HG03097 (cell line): ENCODE measurements at regions not wholly inside any gene's neighbourhood (a gene's known extent, or its start where the extent isn't known, plus 50 kb on each side); places are given as distances from the start of the nearest gene placed in this dataset.
"Not testable (repeated sequence)": the region's sequence is repeated elsewhere in the genome, so short reads cannot be mapped to it uniquely, and the experiment has no call there.

ENCODE experiments used
- ATAC-seq: cut with Tn5 transposase; IDR thresholded peaks from one replicate; pipeline ENCODE4 v1.9.1; 2021; ENCODE audit not compliant: unreplicated experiment, low FRiP score

DNA sequence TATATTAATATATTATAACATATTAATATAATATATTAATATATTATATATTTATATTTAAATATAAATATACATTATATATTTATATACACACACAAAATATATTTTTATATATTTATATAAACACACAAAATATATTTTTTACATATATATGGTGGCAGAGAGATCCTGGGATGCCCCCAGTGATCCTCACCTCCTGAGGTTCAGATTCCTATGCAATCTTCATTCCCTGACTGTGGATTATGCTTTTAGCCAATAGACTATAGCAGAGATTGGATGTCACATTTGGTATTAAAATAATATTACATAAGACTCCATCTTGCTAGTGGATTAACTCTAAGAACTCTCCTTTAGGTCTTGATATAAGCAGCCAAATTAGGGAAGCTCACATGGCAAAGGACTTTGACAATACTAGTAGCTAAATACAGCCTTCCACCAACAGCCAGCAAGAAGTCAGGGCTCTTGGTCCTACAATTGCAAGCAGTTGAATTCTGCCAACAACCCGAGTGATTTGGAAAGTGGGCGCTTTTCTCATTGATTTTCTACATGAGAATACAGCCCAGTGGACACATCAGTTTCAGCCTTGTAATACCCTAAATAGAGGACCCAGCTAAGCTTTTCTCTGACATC lies 681.0 kb downstream of the C6orf118 start:
- ATAC-seq = no peak

- ATAC-seq = no peak
Measured at GRCh38 chr6:164616917-164617524, 692.4 kb downstream of the C6orf118 start.

DNA sequence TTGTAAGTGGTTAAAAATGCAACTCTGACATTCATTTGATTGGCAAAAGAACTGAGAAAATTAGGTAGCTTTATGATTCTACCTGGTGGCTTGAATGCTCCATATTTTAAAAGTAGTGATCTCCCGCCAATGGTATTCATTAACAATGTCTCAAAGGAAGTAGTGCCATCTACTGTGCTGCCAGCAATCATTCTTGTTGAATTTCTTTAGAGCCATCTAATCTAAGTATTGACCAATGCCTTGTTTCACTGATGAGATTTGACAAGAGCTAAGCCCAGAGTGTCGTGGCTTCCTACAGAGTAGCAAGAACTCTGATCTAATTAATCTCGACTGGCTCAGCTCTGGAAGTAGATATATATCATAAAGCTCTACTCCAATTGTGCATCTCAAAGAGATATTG lies 696.7 kb downstream of the C6orf118 start:
- no peak for ATAC-seq

DNA sequence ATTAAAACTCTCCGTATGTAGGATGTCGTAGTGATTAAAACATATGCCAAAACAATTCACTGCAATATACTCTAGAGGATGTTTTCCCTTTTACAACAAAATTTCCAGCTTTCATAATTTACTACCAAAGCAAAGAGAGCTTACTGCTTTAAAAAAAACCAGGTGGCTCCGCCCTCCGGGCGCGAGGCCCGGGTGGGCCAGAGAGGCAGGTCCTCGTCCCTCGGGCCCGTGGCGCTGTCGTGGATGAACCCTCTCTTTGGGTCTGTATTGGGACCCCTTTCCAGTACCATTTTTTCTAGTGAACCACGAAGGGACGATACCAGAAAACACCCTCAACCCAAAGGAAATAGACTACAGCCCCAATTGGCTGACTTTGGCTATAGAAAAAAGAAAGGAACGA lies 698.5 kb downstream of the C6orf118 start:
- ATAC-seq = not testable (repeated sequence)

- not testable (repeated sequence) for ATAC-seq
Measured at GRCh38 chr6:164602415-164602814, 707.0 kb downstream of the C6orf118 start.

- no peak for ATAC-seq
Measured at GRCh38 chr6:164581563-164581962, 727.8 kb downstream of the C6orf118 start.

- ATAC-seq = no peak
Measured at GRCh38 chr6:164579035-164579434, 730.4 kb downstream of the C6orf118 start.

DNA sequence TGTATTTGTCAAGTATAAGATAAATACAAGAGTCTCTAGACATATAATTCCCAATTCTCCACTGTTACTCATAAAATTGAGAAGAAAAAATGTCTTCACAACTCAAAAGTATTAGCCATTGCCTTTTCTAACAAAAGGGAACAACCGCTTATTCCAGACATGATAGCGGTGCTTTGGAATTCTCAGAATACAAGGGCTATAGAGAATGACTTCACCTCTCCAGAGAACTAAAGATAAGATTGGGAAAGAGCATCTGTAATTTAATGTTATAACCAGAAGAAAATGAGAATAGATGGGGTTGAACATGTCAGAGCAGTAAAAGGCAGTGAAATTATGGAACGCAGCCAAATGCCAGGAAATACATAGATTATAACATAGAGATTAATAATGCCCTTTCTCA lies 730.8 kb downstream of the C6orf118 start:
- ATAC-seq = no peak

DNA sequence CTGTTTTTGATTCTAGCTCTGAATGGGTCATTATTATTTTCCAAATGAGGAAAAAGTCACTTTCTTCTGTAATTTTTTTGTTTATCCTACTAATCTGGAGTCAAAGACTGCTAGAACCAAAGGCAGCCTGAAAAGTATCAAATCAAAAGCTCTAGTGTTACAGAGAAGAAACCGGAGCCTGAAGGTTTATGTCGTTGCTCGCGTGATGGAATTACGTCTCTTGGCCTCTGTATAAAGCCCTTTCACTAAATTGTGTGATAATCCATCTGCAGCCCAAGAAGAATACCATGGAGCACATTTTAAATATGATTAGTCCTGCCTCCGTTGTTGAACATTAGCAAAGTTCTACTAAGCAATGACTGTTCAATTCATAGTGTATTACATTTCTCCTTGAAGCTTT lies 738.6 kb downstream of the C6orf118 start:
- ATAC-seq = no peak

DNA sequence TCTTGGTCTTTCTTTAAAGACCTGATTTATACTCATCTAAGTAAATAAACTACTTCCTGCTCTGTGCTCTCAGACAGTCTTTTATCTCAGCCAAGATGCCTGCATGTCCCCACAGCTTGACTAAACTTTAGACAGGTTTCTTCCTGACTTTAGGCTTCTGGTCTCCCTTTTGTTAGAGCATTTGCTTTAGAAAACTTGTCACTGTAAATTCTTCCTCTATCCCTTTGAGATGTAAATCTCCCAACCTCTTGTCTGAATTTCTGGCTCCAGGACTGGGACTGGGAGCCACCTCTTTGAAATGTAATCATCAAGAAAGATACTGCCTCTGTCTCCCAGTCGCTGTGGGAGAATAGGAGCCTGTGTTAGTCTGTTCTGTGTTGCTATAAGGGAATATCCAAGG lies 739.9 kb downstream of the C6orf118 start:
- no peak for ATAC-seq

DNA sequence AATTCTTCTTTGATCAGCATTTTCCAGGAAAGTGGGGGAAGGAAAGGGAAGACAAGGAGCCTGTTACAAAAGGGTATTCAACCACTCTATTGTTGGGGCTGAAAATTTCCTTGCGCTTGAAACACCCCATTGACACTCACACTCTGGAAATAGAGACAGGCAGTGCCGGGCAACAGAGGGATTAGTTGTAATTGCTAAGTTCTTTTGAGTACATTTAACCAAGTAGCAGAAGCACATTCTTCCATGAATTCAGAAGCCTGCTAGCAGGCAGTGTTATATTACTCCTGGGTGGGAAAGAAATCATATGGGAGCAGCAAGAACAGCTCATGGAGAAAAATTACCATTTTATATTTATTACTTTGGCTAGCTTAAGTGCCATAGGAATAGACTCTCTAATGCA lies 745.5 kb downstream of the C6orf118 start:
- ATAC-seq = no peak

DNA sequence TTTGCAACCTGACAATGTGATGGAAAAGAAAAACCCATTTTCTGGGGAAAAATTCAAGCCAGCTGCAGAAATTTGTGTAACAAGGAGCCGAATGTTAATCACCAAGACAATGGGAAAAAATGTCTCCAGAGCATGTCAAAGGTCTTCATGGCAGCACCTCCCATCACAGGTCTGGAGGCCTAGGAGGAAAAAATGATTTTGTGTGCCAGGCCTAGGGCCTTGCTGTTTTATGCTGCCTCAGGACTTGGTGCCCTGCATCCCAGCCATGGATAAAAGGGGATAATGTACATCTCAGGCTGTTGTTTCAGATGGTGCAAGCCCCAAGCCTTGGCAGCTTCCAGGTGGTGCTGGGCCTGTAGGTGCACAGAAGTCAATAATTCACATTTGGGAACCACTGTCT lies 747.7 kb downstream of the C6orf118 start:
- ATAC-seq = no peak

DNA sequence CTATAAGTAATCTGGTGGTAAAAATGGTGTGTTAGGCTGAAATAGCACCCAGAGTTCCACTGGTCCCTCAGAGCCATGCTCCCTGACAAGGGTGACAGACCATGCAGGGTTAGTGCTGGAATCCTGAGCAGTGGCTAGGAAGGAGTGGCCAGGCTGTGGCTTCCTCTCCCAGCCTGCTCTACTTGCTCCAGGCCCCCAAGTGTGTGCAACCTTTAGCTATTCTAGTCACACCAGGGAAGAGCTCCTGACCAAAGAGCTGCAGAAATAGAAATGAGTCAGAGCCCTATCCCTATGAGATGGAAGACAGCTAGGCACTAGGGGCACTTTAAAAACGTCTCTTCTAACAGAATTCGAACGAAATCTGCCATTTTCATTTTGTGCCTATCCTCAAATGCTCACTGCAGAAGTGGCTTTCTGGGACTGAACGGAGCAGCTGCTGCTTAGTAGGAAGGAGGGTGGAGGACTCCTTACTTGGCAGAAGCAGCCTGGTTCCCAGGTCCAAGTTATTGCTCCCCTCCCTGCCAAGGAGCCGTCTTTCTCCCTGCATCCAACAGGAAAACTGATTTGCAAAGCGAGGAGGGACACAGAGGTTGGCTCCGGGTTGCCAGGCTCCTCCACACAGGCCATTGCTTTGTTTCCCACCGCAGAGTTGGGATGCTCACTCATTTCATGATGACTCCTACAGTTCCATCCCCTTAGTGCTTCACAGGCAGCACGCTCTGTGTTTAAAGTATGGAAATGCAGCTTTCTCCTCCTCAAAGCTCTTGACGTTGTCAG lies 754.5 kb downstream of the C6orf118 start:
- ATAC-seq = no peak

- ATAC-seq = no peak
Measured at GRCh38 chr6:164554226-164554625, 755.2 kb downstream of the C6orf118 start.

- no peak for ATAC-seq
Measured at GRCh38 chr6:164551706-164552105, 757.7 kb downstream of the C6orf118 start.

DNA sequence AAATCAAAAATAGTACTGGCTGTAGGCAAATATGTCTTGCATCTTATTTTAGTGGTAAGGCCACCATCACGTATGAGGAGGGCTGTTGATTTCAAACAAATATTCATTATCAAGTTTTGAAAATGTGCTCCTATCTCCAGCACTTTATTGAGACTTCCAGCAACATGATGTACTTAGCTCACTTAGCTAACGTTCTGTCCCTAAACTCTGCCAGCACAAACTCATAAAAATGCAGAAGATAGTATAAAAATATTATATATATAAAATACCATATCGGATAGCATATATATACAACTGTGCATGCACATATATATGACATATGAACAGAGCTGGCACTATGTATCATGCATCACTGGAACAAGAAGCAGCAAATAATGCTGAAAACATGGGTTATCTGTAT lies 762.3 kb downstream of the C6orf118 start:
- no peak for ATAC-seq

DNA sequence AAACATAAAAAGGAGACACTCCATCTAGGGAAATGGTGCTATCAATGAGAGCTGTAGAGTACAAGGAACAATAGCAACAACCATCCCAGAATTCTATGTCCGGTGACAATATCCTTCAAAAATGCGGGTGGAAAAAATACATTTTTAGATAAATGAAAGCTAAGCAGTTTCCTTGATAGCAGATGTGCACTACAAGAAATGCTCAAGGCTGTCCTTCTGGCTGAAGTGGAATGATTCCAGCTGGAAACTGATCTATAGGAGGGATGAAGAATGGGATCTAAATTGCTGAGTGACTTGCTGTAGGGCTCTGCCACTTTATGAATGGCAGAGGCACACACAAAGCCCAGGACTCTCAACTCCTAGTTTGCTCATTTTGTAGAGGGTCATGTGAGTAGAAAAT lies 763.1 kb downstream of the C6orf118 start:
- no peak for ATAC-seq

- no peak for ATAC-seq
Measured at GRCh38 chr6:164534070-164534766, 775.2 kb downstream of the C6orf118 start.

- no peak for ATAC-seq
Measured at GRCh38 chr6:164533045-164533362, 776.4 kb downstream of the C6orf118 start.

GRCh38 chr6:164532198-164533044 lies 777.0 kb downstream of the C6orf118 start:
- ATAC-seq = no peak

DNA sequence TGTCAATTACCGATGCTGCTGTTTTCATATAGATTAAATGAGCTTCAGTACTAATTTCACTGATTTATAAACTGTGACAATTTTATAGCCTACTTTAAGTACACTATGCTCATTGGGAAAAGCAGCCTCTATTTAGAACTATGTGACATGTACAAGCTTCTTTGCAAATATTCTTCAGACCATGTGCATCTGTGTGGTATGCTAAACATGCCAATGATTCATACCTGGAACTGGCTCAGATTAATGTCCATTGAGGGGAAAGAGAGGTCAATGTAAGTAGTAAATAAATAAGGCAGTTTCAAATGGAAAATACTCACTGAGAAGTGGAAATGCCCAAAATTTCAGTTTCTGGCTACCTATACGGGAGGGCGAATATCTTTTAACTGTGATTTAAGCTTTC lies 777.7 kb downstream of the C6orf118 start:
- ATAC-seq = no peak
